ENCODE measurements at regions not wholly inside any gene's neighbourhood (a gene's known extent, or its start where the extent isn't known, plus 50 kb on each side); places are given as distances from the start of the nearest gene placed in this dataset.

GRCh38 chr6:138000941-138001340 lies 106.3 kb downstream of the PERP start:
- TF ChIP-seq, protein P1, sequence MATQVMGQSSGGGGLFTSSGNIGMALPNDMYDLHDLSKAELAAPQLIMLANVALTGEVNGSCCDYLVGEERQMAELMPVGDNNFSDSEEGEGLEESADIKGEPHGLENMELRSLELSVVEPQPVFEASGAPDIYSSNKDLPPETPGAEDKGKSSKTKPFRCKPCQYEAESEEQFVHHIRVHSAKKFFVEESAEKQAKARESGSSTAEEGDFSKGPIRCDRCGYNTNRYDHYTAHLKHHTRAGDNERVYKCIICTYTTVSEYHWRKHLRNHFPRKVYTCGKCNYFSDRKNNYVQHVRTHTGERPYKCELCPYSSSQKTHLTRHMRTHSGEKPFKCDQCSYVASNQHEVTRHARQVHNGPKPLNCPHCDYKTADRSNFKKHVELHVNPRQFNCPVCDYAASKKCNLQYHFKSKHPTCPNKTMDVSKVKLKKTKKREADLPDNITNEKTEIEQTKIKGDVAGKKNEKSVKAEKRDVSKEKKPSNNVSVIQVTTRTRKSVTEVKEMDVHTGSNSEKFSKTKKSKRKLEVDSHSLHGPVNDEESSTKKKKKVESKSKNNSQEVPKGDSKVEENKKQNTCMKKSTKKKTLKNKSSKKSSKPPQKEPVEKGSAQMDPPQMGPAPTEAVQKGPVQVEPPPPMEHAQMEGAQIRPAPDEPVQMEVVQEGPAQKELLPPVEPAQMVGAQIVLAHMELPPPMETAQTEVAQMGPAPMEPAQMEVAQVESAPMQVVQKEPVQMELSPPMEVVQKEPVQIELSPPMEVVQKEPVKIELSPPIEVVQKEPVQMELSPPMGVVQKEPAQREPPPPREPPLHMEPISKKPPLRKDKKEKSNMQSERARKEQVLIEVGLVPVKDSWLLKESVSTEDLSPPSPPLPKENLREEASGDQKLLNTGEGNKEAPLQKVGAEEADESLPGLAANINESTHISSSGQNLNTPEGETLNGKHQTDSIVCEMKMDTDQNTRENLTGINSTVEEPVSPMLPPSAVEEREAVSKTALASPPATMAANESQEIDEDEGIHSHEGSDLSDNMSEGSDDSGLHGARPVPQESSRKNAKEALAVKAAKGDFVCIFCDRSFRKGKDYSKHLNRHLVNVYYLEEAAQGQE (IDR thresholded peaks at IDR 0.05; ENCODE audit: insufficient replicate concordance, low read depth) = no peak
- TF ChIP-seq, protein P2, sequence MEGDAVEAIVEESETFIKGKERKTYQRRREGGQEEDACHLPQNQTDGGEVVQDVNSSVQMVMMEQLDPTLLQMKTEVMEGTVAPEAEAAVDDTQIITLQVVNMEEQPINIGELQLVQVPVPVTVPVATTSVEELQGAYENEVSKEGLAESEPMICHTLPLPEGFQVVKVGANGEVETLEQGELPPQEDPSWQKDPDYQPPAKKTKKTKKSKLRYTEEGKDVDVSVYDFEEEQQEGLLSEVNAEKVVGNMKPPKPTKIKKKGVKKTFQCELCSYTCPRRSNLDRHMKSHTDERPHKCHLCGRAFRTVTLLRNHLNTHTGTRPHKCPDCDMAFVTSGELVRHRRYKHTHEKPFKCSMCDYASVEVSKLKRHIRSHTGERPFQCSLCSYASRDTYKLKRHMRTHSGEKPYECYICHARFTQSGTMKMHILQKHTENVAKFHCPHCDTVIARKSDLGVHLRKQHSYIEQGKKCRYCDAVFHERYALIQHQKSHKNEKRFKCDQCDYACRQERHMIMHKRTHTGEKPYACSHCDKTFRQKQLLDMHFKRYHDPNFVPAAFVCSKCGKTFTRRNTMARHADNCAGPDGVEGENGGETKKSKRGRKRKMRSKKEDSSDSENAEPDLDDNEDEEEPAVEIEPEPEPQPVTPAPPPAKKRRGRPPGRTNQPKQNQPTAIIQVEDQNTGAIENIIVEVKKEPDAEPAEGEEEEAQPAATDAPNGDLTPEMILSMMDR (IDR thresholded peaks at IDR 0.05; ENCODE audit: insufficient read depth, low read length) = no peak
- TF ChIP-seq SPI1 (IDR thresholded peaks at IDR 0.05; ENCODE audit: borderline replicate concordance, low read depth) (peak; percentile 82), POLR2AphosphoS5 (IDR thresholded peaks at IDR 0.05; ENCODE audit: low read depth) (no peak), GABPA (IDR thresholded peaks at IDR 0.05; ENCODE audit: low read depth) (no peak)
